MCF 10A (cell line): ENCODE measurements at regions not wholly inside any gene's neighbourhood (a gene's known extent, or its start where the extent isn't known, plus 50 kb on each side); places are given as distances from the start of the nearest gene placed in this dataset.

Source experiments
- BruUV-seq: library from RNA; stranded (reverse); fragments of 400-500 nt; replicated peaks from 2 replicates; lab custom pipeline; 2021; lab: Mats Ljungman, UMichigan
- CTCF ChIA-PET: fragments of 300-600 bp; sonication (Branson Sonifier 250); formaldehyde crosslinking; extraction: SDS; loops from one replicate; lab custom pipeline; 2021; ENCODE audit warnings: antibody characterized with exemption, inconsistent platforms; lab: Yijun Ruan, JAX
- POLR2A ChIA-PET: fragments of 300-600, 350-650 bp; sonication (Branson Sonifier 250); formaldehyde crosslinking; extraction: SDS; loops from one replicate; lab custom pipeline; 2020; ENCODE audit warnings: antibody characterized with exemption, inconsistent platforms; lab: Yijun Ruan, JAX
- DNase-seq: peaks from one replicate; pipeline ENCODE4 v3.0.0-alpha.2; 2018; ENCODE audit not compliant: unreplicated experiment
- H3K27ac Mint-ChIP-seq: one replicate; pipeline ENCODE4 v1.8.0; 2022; ENCODE audit warnings: mild to moderate bottlenecking, low read depth, mixed read lengths; ENCODE audit not compliant: unreplicated experiment
- H3K27me3 Mint-ChIP-seq: one replicate; pipeline ENCODE4 v1.8.0; 2022; ENCODE audit warnings: mixed read lengths; ENCODE audit not compliant: insufficient read depth, unreplicated experiment
- H3K36me3 Mint-ChIP-seq: one replicate; pipeline ENCODE4 v1.8.0; 2022; ENCODE audit warnings: mild to moderate bottlenecking, moderate library complexity, mixed read lengths; ENCODE audit not compliant: insufficient read depth, unreplicated experiment
- H3K4me1 Mint-ChIP-seq: one replicate; pipeline ENCODE4 v1.8.0; 2022; ENCODE audit warnings: mixed read lengths; ENCODE audit not compliant: insufficient read depth, unreplicated experiment
- H3K4me3 Mint-ChIP-seq: one replicate; pipeline ENCODE4 v1.8.0; 2022; ENCODE audit warnings: mild to moderate bottlenecking, moderate library complexity, mixed read lengths; ENCODE audit not compliant: unreplicated experiment
- H3K9me3 Mint-ChIP-seq: one replicate; pipeline ENCODE4 v1.8.0; 2022; ENCODE audit warnings: mixed read lengths; ENCODE audit not compliant: unreplicated experiment
- CTCF ChIP-seq: fragments of 200-600 bp; IDR thresholded peaks from one replicate; pipeline ENCODE4 v1.8.0; 2022; ENCODE audit warnings: antibody characterized with exemption, mild to moderate bottlenecking; ENCODE audit not compliant: unreplicated experiment
- intact Hi-C: fragments of 100-400 bp; cut with micrococcal nuclease; formaldehyde crosslinking; loops from 2 replicates; pipeline ENCODE4 v1.14.1; 2022

- no peaks in the 10 kb centered on the region for H3K36me3 Mint-ChIP-seq
- no peak for DNase-seq
- H3K27me3 Mint-ChIP-seq: no peaks in the 10 kb centered on the region
- POLR2A ChIA-PET: interaction anchor here (0.7 kb wide), 1 partner anchor 23 kb away, joined by 3 read pairs; no protein-coding TSS in a partner anchor
- no peak overlapping the region for H3K4me3 Mint-ChIP-seq
- peaks cover 24% of the 10 kb centered on the region for H3K9me3 Mint-ChIP-seq
- no TSS peak for BruUV-seq
- CTCF ChIA-PET: no interaction called here
- H3K27ac Mint-ChIP-seq: no peak overlapping the region
- intact Hi-C loops: no loop called here
- H3K4me1 Mint-ChIP-seq: no peaks in the 10 kb centered on the region
- TF ChIP-seq CTCF: no peak
Observed at GRCh38 chr1:98147280-98147679, 226.4 kb upstream of the DPYD start.

GRCh38 chr1:98145655-98146054 lies 224.8 kb upstream of the DPYD start:
- Mint-ChIP-seq H3K27ac (no peak overlapping the region), H3K27me3 (no peaks in the 10 kb centered on the region), H3K4me1 (no peaks in the 10 kb centered on the region), H3K4me3 (no peak overlapping the region), H3K9me3 (peaks cover 12% of the 10 kb centered on the region), H3K36me3 (no peaks in the 10 kb centered on the region)
- ChIA-PET CTCF (no interaction called here), POLR2A (no interaction called here)
- TF ChIP-seq CTCF: no peak
- DNase-seq: no peak
- no TSS peak for BruUV-seq
- intact Hi-C loops: no loop called here

- CTCF ChIA-PET: no interaction called here
- TF ChIP-seq CTCF: no peak
- H3K4me3 Mint-ChIP-seq: no peak overlapping the region
- H3K9me3 Mint-ChIP-seq: peaks cover 5% of the 10 kb centered on the region
- no peaks in the 10 kb centered on the region for H3K27me3 Mint-ChIP-seq
- DNase-seq: peak; percentile 12
- H3K36me3 Mint-ChIP-seq: no peaks in the 10 kb centered on the region
- H3K27ac Mint-ChIP-seq: no peak overlapping the region
- no TSS peak for BruUV-seq
- POLR2A ChIA-PET: interaction anchor here (1.1 kb wide), 1 partner anchor 222 kb away, joined by 5 read pairs; the partner anchor contains the start of gene DPYD
- H3K4me1 Mint-ChIP-seq: no peaks in the 10 kb centered on the region
- intact Hi-C loops: no loop called here
Observed at GRCh38 chr1:98143403-98143802, 222.6 kb upstream of the DPYD start.

- no peak for TF ChIP-seq CTCF
- no TSS peak for BruUV-seq
- Mint-ChIP-seq H3K27ac (no peak overlapping the region), H3K27me3 (no peaks in the 10 kb centered on the region), H3K4me1 (no peaks in the 10 kb centered on the region), H3K4me3 (no peak overlapping the region), H3K36me3 (no peaks in the 10 kb centered on the region), H3K9me3 (no peaks in the 10 kb centered on the region)
- no peak for DNase-seq
- intact Hi-C loops: no loop called here
- ChIA-PET CTCF (interaction anchor here (0.6 kb wide), 1 partner anchor 13 kb away, joined by 3 read pairs; no protein-coding TSS in a partner anchor), POLR2A (interaction anchor here (0.7 kb wide), 1 partner anchor 19 kb away, joined by 3 read pairs; no protein-coding TSS in a partner anchor)
Observed at GRCh38 chr1:98133131-98133530, 212.3 kb upstream of the DPYD start.
